ENCODE measurements at regions not wholly inside any gene's neighbourhood (a gene's known extent, or its start where the extent isn't known, plus 50 kb on each side); places are given as distances from the start of the nearest gene placed in this dataset.

DNA sequence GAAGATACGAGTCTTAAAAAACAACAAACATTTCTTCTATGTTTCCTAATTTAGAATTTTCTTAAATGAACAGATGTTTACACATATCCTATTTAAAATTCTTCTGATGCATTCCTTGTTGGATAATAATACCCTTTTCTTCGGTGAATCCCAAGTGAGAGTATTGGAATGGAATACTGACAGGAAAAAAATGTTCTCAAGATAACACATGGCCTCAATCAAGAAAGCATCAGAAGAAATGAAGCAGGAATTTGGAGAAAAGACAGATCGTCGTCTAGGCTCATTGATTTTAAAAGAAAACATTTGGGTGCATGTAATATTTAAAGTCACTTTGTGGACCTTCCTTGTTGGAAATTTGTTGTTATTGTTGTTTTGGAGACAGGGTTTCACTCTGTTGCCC is 196.9 kb upstream of the ANK2 start:
- Histone ChIP-seq H3K9me3 (ENCODE audit: control insufficient read depth, insufficient read depth, low read length) (no peaks in the 10 kb centered on the region), H2BK15ac (ENCODE audit: low read depth, low read length) (no peak overlapping the region), H2AK9ac (replicated peaks; ENCODE audit: low read depth, low read length, poor library complexity) (no peak overlapping the region), H2AFZ (replicated peaks; ENCODE audit: low read length, poor library complexity) (no peak overlapping the region), H2BK20ac (ENCODE audit: low read depth, low read length) (no peak overlapping the region), H3K4me1 (ENCODE audit: control insufficient read depth, insufficient read depth, low read length) (no peaks in the 10 kb centered on the region), H3K18ac (ENCODE audit: low read depth, low read length) (no peak overlapping the region), H3K9me1 (ENCODE audit: insufficient read depth, low read length) (no peaks in the 10 kb centered on the region), H3K4me2 (ENCODE audit: low read depth, low read length) (no peak overlapping the region), H3K36me3 (ENCODE audit: control insufficient read depth, insufficient read depth, low read length) (no peaks in the 10 kb centered on the region), H3K4ac (ENCODE audit: low read depth, low read length) (no peak overlapping the region), H3K27ac (ENCODE audit: insufficient read depth, low read length) (no peak overlapping the region), H4K8ac (ENCODE audit: low read depth in 2 of 2, low read length in 2 of 2) (no peak overlapping the region), H3K79me1 (ENCODE audit: low read depth in 1 of 2, low read length in 2 of 2) (no peaks in the 10 kb centered on the region), H3K56ac (ENCODE audit: extremely low read depth, insufficient read depth, low read length) (no peak overlapping the region), H4K5ac (ENCODE audit: low read depth, low read length) (no peak overlapping the region), H2AK5ac (ENCODE audit: low read depth, low read length) (no peak overlapping the region), H3K27me3 (ENCODE audit: control insufficient read depth, insufficient read depth, low read length) (no peaks in the 10 kb centered on the region), H2BK120ac (ENCODE audit: low read depth, low read length) (no peak overlapping the region), H4K91ac (ENCODE audit: insufficient read depth, low read depth, low read length) (no peak overlapping the region), H4K20me1 (ENCODE audit: insufficient read depth, low read length) (no peaks in the 10 kb centered on the region), H3K9ac (ENCODE audit: low read depth, low read length) (no peak overlapping the region), H3K14ac (replicated peaks; ENCODE audit: low read depth, low read length) (no peak overlapping the region), H3K4me3 (ENCODE audit: insufficient read depth, low read depth, low read length) (no peak overlapping the region), H3K23ac (ENCODE audit: low read depth, low read length) (no peak overlapping the region), H2BK5ac (ENCODE audit: low read depth, low read length, poor library complexity, severe bottlenecking) (no peak overlapping the region)
- TF ChIP-seq SMC3 (IDR thresholded peaks at IDR 0.05; ENCODE audit: low read depth, low read length) (no peak), NFE2L2 (IDR thresholded peaks at IDR 0.05; ENCODE audit: low read depth, low read length) (no peak), RCOR1 (IDR thresholded peaks at IDR 0.05; ENCODE audit: insufficient replicate concordance, low read length) (no peak), FOS (IDR thresholded peaks at IDR 0.05; ENCODE audit: low read depth, low read length) (no peak), MAFK (IDR thresholded peaks at IDR 0.05; ENCODE audit: low read depth, low read length) (no peak), MAZ (IDR thresholded peaks at IDR 0.05; ENCODE audit: borderline replicate concordance, low read depth, low read length) (no peak), RFX5 (IDR thresholded peaks at IDR 0.05; ENCODE audit: low read depth, low read length) (no peak), MXI1 (IDR thresholded peaks at IDR 0.05; ENCODE audit: borderline replicate concordance, low read depth, low read length) (no peak), BHLHE40 (IDR thresholded peaks at IDR 0.05; ENCODE audit: low read depth, low read length) (no peak), RAD21 (IDR thresholded peaks at IDR 0.05; ENCODE audit: low read length) (no peak), CHD1 (IDR thresholded peaks at IDR 0.05; ENCODE audit: low read depth, low read length) (no peak), POLR2A (IDR thresholded peaks at IDR 0.05; ENCODE audit: low read depth, low read length) (no peak), CEBPB (IDR thresholded peaks at IDR 0.05; ENCODE audit: low read depth, low read length) (no peak)
- TF ChIP-seq, protein P1, sequence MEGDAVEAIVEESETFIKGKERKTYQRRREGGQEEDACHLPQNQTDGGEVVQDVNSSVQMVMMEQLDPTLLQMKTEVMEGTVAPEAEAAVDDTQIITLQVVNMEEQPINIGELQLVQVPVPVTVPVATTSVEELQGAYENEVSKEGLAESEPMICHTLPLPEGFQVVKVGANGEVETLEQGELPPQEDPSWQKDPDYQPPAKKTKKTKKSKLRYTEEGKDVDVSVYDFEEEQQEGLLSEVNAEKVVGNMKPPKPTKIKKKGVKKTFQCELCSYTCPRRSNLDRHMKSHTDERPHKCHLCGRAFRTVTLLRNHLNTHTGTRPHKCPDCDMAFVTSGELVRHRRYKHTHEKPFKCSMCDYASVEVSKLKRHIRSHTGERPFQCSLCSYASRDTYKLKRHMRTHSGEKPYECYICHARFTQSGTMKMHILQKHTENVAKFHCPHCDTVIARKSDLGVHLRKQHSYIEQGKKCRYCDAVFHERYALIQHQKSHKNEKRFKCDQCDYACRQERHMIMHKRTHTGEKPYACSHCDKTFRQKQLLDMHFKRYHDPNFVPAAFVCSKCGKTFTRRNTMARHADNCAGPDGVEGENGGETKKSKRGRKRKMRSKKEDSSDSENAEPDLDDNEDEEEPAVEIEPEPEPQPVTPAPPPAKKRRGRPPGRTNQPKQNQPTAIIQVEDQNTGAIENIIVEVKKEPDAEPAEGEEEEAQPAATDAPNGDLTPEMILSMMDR (conservative IDR thresholded peaks at IDR 0.05; ENCODE audit: low read depth, low read length), result no peak
- TF ChIP-seq, protein P2, sequence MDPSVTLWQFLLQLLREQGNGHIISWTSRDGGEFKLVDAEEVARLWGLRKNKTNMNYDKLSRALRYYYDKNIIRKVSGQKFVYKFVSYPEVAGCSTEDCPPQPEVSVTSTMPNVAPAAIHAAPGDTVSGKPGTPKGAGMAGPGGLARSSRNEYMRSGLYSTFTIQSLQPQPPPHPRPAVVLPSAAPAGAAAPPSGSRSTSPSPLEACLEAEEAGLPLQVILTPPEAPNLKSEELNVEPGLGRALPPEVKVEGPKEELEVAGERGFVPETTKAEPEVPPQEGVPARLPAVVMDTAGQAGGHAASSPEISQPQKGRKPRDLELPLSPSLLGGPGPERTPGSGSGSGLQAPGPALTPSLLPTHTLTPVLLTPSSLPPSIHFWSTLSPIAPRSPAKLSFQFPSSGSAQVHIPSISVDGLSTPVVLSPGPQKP (IDR thresholded peaks at IDR 0.05; ENCODE audit: borderline replicate concordance, low read depth, low read length), result no peak
- TF ChIP-seq, protein P3, sequence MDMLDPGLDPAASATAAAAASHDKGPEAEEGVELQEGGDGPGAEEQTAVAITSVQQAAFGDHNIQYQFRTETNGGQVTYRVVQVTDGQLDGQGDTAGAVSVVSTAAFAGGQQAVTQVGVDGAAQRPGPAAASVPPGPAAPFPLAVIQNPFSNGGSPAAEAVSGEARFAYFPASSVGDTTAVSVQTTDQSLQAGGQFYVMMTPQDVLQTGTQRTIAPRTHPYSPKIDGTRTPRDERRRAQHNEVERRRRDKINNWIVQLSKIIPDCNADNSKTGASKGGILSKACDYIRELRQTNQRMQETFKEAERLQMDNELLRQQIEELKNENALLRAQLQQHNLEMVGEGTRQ (IDR thresholded peaks at IDR 0.05; ENCODE audit: low read depth, low read length), result no peak
- intact Hi-C loops (cut with micrococcal nuclease), result loop anchor here (5.0 kb wide), 1 partner anchor 85 kb away; no protein-coding TSS in a partner anchor
- ChIA-PET CTCF (no interaction called here), POLR2A (ENCODE audit: unreplicated experiment) (no interaction called here)
- ATAC-seq (ENCODE audit: low read depth), result no peak
- no TSS peak for BruUV-seq (replicated peaks)
- DNase-seq, result no peak
- dilution Hi-C loops (cut with HindIII; ENCODE audit: low sequenced_read_pairs, unreplicated experiment), result no loop called here
- WGBS, 2 experiments (ENCODE audit: extremely low coverage in 2 of 2, insufficient read length in 1 of 2), result 60% methylated on average over 2 of the region's 4 CpGs; no CpG with 5 or more reads in 1 of the 2 experiments
- in situ Hi-C loops (cut with MboI; ENCODE audit: low sequenced_read_pairs), result no loop called here

All from IMR-90 (cell line).